Nephron (organoid): ENCODE measurements at regions not wholly inside any gene's neighbourhood (a gene's known extent, or its start where the extent isn't known, plus 50 kb on each side); places are given as distances from the start of the nearest gene placed in this dataset.

ENCODE experiments used
- H3K27ac Mint-ChIP-seq, 3 experiments: 2 replicates each; pipeline ENCODE4 v1.8.0; 2020; ENCODE audit warnings: mixed read lengths in 3 of 3, mild to moderate bottlenecking in 2 of 3, moderate library complexity in 1 of 3
- H3K27me3 Mint-ChIP-seq: 2 replicates; pipeline ENCODE4 v1.8.0; 2021; ENCODE audit warnings: low read depth, mild to moderate bottlenecking, moderate library complexity, mixed read lengths
- H3K36me3 Mint-ChIP-seq: 2 replicates; pipeline ENCODE4 v1.8.0; 2020; ENCODE audit warnings: low read depth, mixed read lengths
- H3K4me1 Mint-ChIP-seq: 2 replicates; pipeline ENCODE4 v1.8.0; 2020; ENCODE audit warnings: mixed read lengths
- H3K4me3 Mint-ChIP-seq, 3 experiments: 2 replicates each; pipeline ENCODE4 v1.8.0; 2020; ENCODE audit warnings: mild to moderate bottlenecking in 3 of 3, mixed read lengths in 3 of 3, moderate library complexity in 2 of 3
- H3K9me3 Mint-ChIP-seq: 2 replicates; pipeline ENCODE4 v1.8.0; 2020; ENCODE audit warnings: mixed read lengths
- CTCF ChIP-seq, 3 experiments: fragments of 200-600 bp; sonication (generic); IDR thresholded peaks; one replicate each; pipeline ENCODE4 v1.5.0; 2021; ENCODE audit warnings: antibody characterized with exemption in 3 of 3; ENCODE audit not compliant: unreplicated experiment in 3 of 3

- peaks cover 16% of the 10 kb centered on the region for H3K27me3 Mint-ChIP-seq
- TF ChIP-seq CTCF (IDR thresholded peaks at IDR 0.05; ENCODE audit: unreplicated experiment in 3 of 3): no peak
Observed at GRCh38 chr17:34204402-34204801, 50.7 kb upstream of the CCL2 start.

More at GRCh38 chr17:34204402-34204801, 50.7 kb upstream of the CCL2 start:
- no peak overlapping the region for H3K4me3 Mint-ChIP-seq
- H3K27ac Mint-ChIP-seq: no peak overlapping the region
- peaks cover 5% of the 10 kb centered on the region for H3K4me1 Mint-ChIP-seq
- H3K9me3 Mint-ChIP-seq: peaks cover 12% of the 10 kb centered on the region
- no peaks in the 10 kb centered on the region for H3K36me3 Mint-ChIP-seq
